ENCODE measurements at regions not wholly inside any gene's neighbourhood (a gene's known extent, or its start where the extent isn't known, plus 50 kb on each side); places are given as distances from the start of the nearest gene placed in this dataset.

GRCh38 chr13:94896719-94897317 is 184.5 kb upstream of the SOX21 start:
- TF ChIP-seq CTCF (IDR thresholded peaks at IDR 0.05) (no peak), POLR2AphosphoS5 (IDR thresholded peaks at IDR 0.05) (no peak), POLR2A (IDR thresholded peaks at IDR 0.05) (no peak), EP300 (IDR thresholded peaks at IDR 0.05) (no peak)

Measured in sigmoid colon (tissue), 4 donors.